CD4-positive, CD25-positive, alpha-beta regulatory T cell (primary cell): ENCODE measurements at regions not wholly inside any gene's neighbourhood (a gene's known extent, or its start where the extent isn't known, plus 50 kb on each side); places are given as distances from the start of the nearest gene placed in this dataset.

ENCODE experiments used
- ATAC-seq, 2 donors: fragments of 150-1000 bp; cut with Tn5 transposase; one replicate each; pipeline ENCODE4 v1.10.0; 2021; ENCODE audit warnings: low read depth in 2 of 2, moderate number of reproducible peaks in 2 of 2, moderate library complexity in 1 of 2
- DNase-seq, 3 donors: peaks; one replicate each; pipeline versions ENCODE4 v3.0.0 to v3.0.0-alpha.2; 2012 to 2022; ENCODE audit warnings: mixed read lengths in 1 of 3
- H3K27ac ChIP-seq: one replicate; pipeline ENCODE4 v1.7.0; 2013; ENCODE audit warnings: mild to moderate bottlenecking, low read length; ENCODE audit not compliant: insufficient read depth, poor library complexity, severe bottlenecking
- H3K27me3 ChIP-seq: one replicate; pipeline ENCODE4 v1.7.0; 2013; ENCODE audit warnings: low read length; ENCODE audit not compliant: control insufficient read depth, insufficient read depth
- H3K36me3 ChIP-seq: one replicate; pipeline ENCODE4 v1.7.0; 2013; ENCODE audit warnings: mild to moderate bottlenecking, low read length, moderate library complexity; ENCODE audit not compliant: control insufficient read depth, insufficient read depth
- H3K4me1 ChIP-seq: 2 replicates; pipeline ENCODE4 v1.7.0; 2013; ENCODE audit warnings: mild to moderate bottlenecking, low read length; ENCODE audit not compliant: insufficient read depth, control insufficient read depth, poor library complexity, severe bottlenecking
- H3K4me3 ChIP-seq: one replicate; pipeline ENCODE4 v1.7.0; 2013; ENCODE audit warnings: low read depth, mild to moderate bottlenecking, low read length, moderate library complexity
- H3K9me3 ChIP-seq, 2 experiments: 1 replicate in 1 of 2; 2 replicates in 1 of 2; pipeline ENCODE4 v1.7.0; 2013; ENCODE audit warnings: low read length in 2 of 2, mild to moderate bottlenecking in 1 of 2, moderate library complexity in 1 of 2; ENCODE audit not compliant: control insufficient read depth in 2 of 2
- H3K27ac Mint-ChIP-seq, 3 donors: one replicate each; pipeline ENCODE4 v1.8.0; 2020 to 2022; ENCODE audit warnings: mild to moderate bottlenecking in 3 of 3, mixed read lengths in 3 of 3, moderate library complexity in 2 of 3
- H3K27me3 Mint-ChIP-seq: one replicate; pipeline ENCODE4 v1.8.0; 2022; ENCODE audit warnings: mild to moderate bottlenecking, mixed read lengths
- H3K36me3 Mint-ChIP-seq: one replicate; pipeline ENCODE4 v1.8.0; 2020; ENCODE audit warnings: mixed read lengths
- H3K4me1 Mint-ChIP-seq, 4 donors: one replicate each; pipeline ENCODE4 v1.8.0; 2020 to 2022; ENCODE audit warnings: mixed read lengths in 4 of 4, mild to moderate bottlenecking in 1 of 4
- H3K4me3 Mint-ChIP-seq, 4 donors: one replicate each; pipeline ENCODE4 v1.8.0; 2020 to 2022; ENCODE audit warnings: mild to moderate bottlenecking in 4 of 4, mixed read lengths in 4 of 4, moderate library complexity in 3 of 4
- H3K9me3 Mint-ChIP-seq, 7 donors: one replicate each; pipeline ENCODE4 v1.8.0; 2020 to 2022; ENCODE audit warnings: mixed read lengths in 7 of 7, mild to moderate bottlenecking in 3 of 7, moderate library complexity in 2 of 7

DNA sequence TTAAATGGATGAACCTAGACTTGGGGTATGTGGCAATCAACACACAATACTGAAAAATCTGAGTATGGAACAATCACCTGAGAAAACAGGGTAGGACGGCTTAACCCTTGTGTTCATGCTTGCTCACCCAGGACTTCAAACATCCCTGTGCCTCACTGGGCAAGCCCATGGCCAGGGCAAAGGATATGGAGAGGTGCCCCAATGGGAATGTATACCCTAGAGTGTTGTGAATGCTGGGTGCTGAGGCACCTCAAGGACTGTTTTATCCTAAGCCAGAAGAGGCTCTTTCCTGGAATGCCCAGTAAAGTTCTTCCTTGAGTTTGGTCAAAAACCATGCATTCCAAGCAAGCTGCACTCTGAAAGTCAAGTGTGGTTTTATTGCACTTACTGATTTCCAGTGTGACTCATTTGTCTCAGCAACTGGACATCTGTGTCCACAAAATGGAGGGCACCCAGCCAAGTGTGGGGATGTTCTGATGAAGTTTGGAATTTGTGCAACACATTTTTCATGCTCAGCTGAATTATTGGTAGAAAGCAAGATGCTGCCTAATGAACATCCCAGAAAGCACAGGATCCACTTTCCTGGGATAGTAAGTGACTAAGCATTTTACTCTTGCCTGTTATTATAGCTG lies 531.3 kb downstream of the RFC3 start:
- H3K4me1 Mint-ChIP-seq = no peaks in the 10 kb centered on the region
- no peak overlapping the region for H3K27ac ChIP-seq
- H3K4me1 ChIP-seq = no peaks in the 10 kb centered on the region
- no peaks in the 10 kb centered on the region for H3K27me3 Mint-ChIP-seq
- H3K27me3 ChIP-seq = no peaks in the 10 kb centered on the region
- DNase-seq = no peak
- no peak overlapping the region for H3K4me3 Mint-ChIP-seq
- H3K27ac Mint-ChIP-seq = no peak overlapping the region
- H3K9me3 ChIP-seq = no peaks in the 10 kb centered on the region
- H3K4me3 ChIP-seq = no peak overlapping the region
- no peaks in the 10 kb centered on the region for H3K36me3 Mint-ChIP-seq
- ATAC-seq = no peak
- H3K9me3 Mint-ChIP-seq = peaks cover 0 to 10% (median 4%) of the 10 kb centered on the region in 7 donors
- H3K36me3 ChIP-seq = no peaks in the 10 kb centered on the region

GRCh38 chr13:34350671-34351070 lies 532.7 kb downstream of the RFC3 start:
- H3K27ac ChIP-seq = no peak overlapping the region
- H3K9me3 Mint-ChIP-seq = peaks cover 0 to 8% (median 5%) of the 10 kb centered on the region in 7 donors
- H3K4me3 Mint-ChIP-seq = no peak overlapping the region
- H3K4me3 ChIP-seq = no peak overlapping the region
- no peaks in the 10 kb centered on the region for H3K27me3 Mint-ChIP-seq
- ATAC-seq (no peak), DNase-seq (no peak)
- H3K9me3 ChIP-seq = no peaks in the 10 kb centered on the region
- no peaks in the 10 kb centered on the region for H3K36me3 ChIP-seq
- no peak overlapping the region for H3K27ac Mint-ChIP-seq
- H3K36me3 Mint-ChIP-seq = no peaks in the 10 kb centered on the region
- no peaks in the 10 kb centered on the region for H3K27me3 ChIP-seq
- H3K4me1 ChIP-seq = no peaks in the 10 kb centered on the region
- no peaks in the 10 kb centered on the region for H3K4me1 Mint-ChIP-seq

GRCh38 chr13:34351134-34351533 lies 533.2 kb downstream of the RFC3 start:
- no peaks in the 10 kb centered on the region for H3K36me3 ChIP-seq
- no peaks in the 10 kb centered on the region for H3K4me1 ChIP-seq
- H3K27ac Mint-ChIP-seq = no peak overlapping the region

DNA sequence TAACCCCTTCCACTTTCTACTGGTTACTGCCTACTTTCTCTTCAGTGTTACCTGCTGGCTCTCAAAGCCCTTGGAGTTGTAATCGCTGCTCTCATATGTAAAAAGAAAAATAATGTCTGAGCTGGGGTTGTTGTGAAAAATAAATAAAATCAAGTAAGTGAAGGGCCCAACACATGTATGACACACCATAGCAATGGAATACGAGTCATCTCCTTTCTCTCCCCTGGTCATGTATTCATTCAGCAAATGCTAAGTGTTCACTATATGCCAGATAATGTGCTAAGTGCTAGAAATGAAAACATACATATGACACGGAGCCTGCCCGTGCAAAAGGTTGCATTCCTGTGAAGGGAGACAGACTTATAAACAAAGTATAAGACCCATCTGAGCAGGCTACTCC lies 535.0 kb downstream of the RFC3 start:
- H3K27ac ChIP-seq = no peak overlapping the region
- Mint-ChIP-seq H3K4me3 (no peak overlapping the region), H3K36me3 (no peaks in the 10 kb centered on the region), H3K9me3 (peaks cover 0 to 7% (median 4%) of the 10 kb centered on the region in 7 donors), H3K27ac (no peak overlapping the region), H3K27me3 (no peaks in the 10 kb centered on the region), H3K4me1 (no peaks in the 10 kb centered on the region)
- no peaks in the 10 kb centered on the region for H3K4me1 ChIP-seq
- no peak for ATAC-seq
- no peak overlapping the region for H3K4me3 ChIP-seq
- no peak for DNase-seq
- H3K27me3 ChIP-seq = no peaks in the 10 kb centered on the region
- H3K9me3 ChIP-seq = no peaks in the 10 kb centered on the region
- H3K36me3 ChIP-seq = no peaks in the 10 kb centered on the region

More at GRCh38 chr13:34351134-34351533, 533.2 kb downstream of the RFC3 start:
- Mint-ChIP-seq H3K36me3 (no peaks in the 10 kb centered on the region), H3K27me3 (no peaks in the 10 kb centered on the region), H3K4me3 (no peak overlapping the region), H3K4me1 (no peaks in the 10 kb centered on the region), H3K9me3 (peaks cover 0 to 8% (median 5%) of the 10 kb centered on the region in 7 donors)
- ATAC-seq (no peak), DNase-seq (no peak)
- Histone ChIP-seq H3K27ac (no peak overlapping the region), H3K4me3 (no peak overlapping the region), H3K27me3 (no peaks in the 10 kb centered on the region), H3K9me3 (no peaks in the 10 kb centered on the region)

DNA sequence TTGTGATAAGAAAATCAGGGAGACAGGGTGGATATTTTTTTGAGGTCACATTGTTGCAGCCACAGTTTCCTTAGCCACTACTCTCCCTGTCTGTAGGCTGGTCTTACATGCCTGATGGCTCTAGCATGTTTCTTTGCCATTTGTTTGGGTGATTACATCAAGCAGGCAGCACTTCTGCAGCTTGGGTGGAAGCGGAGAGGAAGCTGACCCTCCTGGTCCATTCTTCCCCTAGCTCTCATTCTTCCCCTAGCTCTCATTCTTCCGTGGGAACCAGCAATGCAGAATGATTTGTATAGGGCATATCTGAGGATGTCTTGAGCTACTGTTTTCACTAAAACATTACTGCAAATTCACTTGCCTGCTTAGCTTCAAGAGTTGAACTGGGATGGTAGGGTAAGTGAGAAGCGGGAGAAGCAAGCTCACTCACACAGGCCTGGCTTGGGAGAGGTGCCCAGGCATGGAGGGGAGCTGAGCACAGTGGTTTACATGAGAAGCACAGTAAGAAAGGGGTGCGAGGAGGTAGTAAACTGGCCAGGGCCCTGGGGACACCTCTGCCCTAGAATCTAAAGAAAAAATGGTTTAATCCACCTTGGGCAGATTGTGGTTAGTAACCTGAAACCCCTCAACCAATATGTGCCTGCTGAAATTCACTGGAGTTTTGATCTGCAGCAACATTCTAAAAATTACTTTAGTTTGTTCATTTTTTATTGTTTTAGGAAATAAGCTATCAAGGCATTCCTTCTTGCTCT lies 538.9 kb downstream of the RFC3 start:
- DNase-seq (no peak), ATAC-seq (no peak)
- Histone ChIP-seq H3K36me3 (no peaks in the 10 kb centered on the region), H3K27me3 (no peaks in the 10 kb centered on the region), H3K4me3 (no peak overlapping the region), H3K4me1 (no peaks in the 10 kb centered on the region), H3K9me3 (no peaks in the 10 kb centered on the region), H3K27ac (no peak overlapping the region)
- H3K4me3 Mint-ChIP-seq = no peak overlapping the region
- H3K4me1 Mint-ChIP-seq = no peaks in the 10 kb centered on the region
- H3K27ac Mint-ChIP-seq = no peak overlapping the region
- H3K9me3 Mint-ChIP-seq = peaks cover 0 to 6% (median 3%) of the 10 kb centered on the region in 7 donors
- no peaks in the 10 kb centered on the region for H3K27me3 Mint-ChIP-seq
- H3K36me3 Mint-ChIP-seq = no peaks in the 10 kb centered on the region

- no peak overlapping the region for H3K4me3 ChIP-seq
- Mint-ChIP-seq H3K27me3 (no peaks in the 10 kb centered on the region), H3K4me1 (no peaks in the 10 kb centered on the region), H3K27ac (no peak overlapping the region), H3K9me3 (peaks cover 0 to 6% (median 3%) of the 10 kb centered on the region in 7 donors), H3K4me3 (no peak overlapping the region), H3K36me3 (no peaks in the 10 kb centered on the region)
- no peaks in the 10 kb centered on the region for H3K4me1 ChIP-seq
- H3K36me3 ChIP-seq = no peaks in the 10 kb centered on the region
- DNase-seq = no peak
- H3K9me3 ChIP-seq = no peaks in the 10 kb centered on the region
- ATAC-seq = no peak
- H3K27ac ChIP-seq = no peak overlapping the region
- no peaks in the 10 kb centered on the region for H3K27me3 ChIP-seq
Observed at GRCh38 chr13:34357435-34358232, 539.7 kb downstream of the RFC3 start.

- Histone ChIP-seq H3K27me3 (no peaks in the 10 kb centered on the region), H3K4me3 (no peak overlapping the region), H3K27ac (no peak overlapping the region), H3K9me3 (no peaks in the 10 kb centered on the region), H3K36me3 (no peaks in the 10 kb centered on the region), H3K4me1 (no peaks in the 10 kb centered on the region)
- Mint-ChIP-seq H3K27me3 (no peaks in the 10 kb centered on the region), H3K9me3 (peaks cover 0 to 6% (median 3%) of the 10 kb centered on the region in 7 donors), H3K4me3 (no peak overlapping the region), H3K27ac (no peak overlapping the region), H3K36me3 (no peaks in the 10 kb centered on the region), H3K4me1 (no peaks in the 10 kb centered on the region)
- DNase-seq (no peak), ATAC-seq (no peak)
Observed at GRCh38 chr13:34358811-34359513, 541.0 kb downstream of the RFC3 start.
